Caco-2 (cell line): ENCODE measurements at regions not wholly inside any gene's neighbourhood (a gene's known extent, or its start where the extent isn't known, plus 50 kb on each side); places are given as distances from the start of the nearest gene placed in this dataset.

Source experiments
- BruUV-seq: library from RNA; stranded (reverse); fragments of 400-500 nt; replicated peaks from 2 replicates; lab custom pipeline; 2021; lab: Mats Ljungman, UMichigan
- CTCF ChIA-PET: fragments of 300-600 bp; sonication (Branson Sonifier 250); formaldehyde crosslinking; loops from one replicate; lab custom pipeline; 2022; ENCODE audit warnings: antibody characterized with exemption; lab: Charles Lee
- POLR2A ChIA-PET: fragments of 300-600 bp; sonication (Branson Sonifier 250); formaldehyde crosslinking; loops from one replicate; lab custom pipeline; 2022; ENCODE audit warnings: antibody characterized with exemption; lab: Charles Lee
- DNase-seq, 2 experiments: peaks; one replicate each; pipeline versions ENCODE4 v3.0.0 to v3.0.0-alpha.2; 2020 to 2022
- H3K27me3 ChIP-seq: replicated peaks from 2 replicates; pipeline ENCODE4 v1.6.0; 2011; ENCODE audit warnings: low read length; ENCODE audit not compliant: control insufficient read depth, insufficient read depth
- H3K36me3 ChIP-seq: 2 replicates; pipeline ENCODE4 v1.5.1; 2011; ENCODE audit warnings: low read length; ENCODE audit not compliant: control insufficient read depth, insufficient read depth
- H3K4me1 ChIP-seq: fragments of 250-450 bp; sonication (Bioruptor Pico); 2 replicates; pipeline ENCODE4 v1.5.1; 2020; ENCODE audit warnings: mild to moderate bottlenecking
- H3K4me3 ChIP-seq: 2 replicates; pipeline ENCODE4 v1.5.1; 2011; ENCODE audit warnings: low read depth, mild to moderate bottlenecking, control low read depth, low read length
- H3K9me3 ChIP-seq: fragments of 250-450 bp; sonication (Bioruptor Pico); 2 replicates; pipeline ENCODE4 v1.5.1; 2020; ENCODE audit warnings: mild to moderate bottlenecking, moderate library complexity
- H3K27ac Mint-ChIP-seq: one replicate; pipeline ENCODE4 v1.8.0; 2022; ENCODE audit warnings: mixed read lengths; ENCODE audit not compliant: unreplicated experiment
- H3K27me3 Mint-ChIP-seq: one replicate; pipeline ENCODE4 v1.8.0; 2022; ENCODE audit warnings: mixed read lengths; ENCODE audit not compliant: insufficient read depth, unreplicated experiment
- H3K36me3 Mint-ChIP-seq: one replicate; pipeline ENCODE4 v1.8.0; 2022; ENCODE audit warnings: mild to moderate bottlenecking, mixed read lengths; ENCODE audit not compliant: insufficient read depth, unreplicated experiment
- H3K4me1 Mint-ChIP-seq: one replicate; pipeline ENCODE4 v1.8.0; 2022; ENCODE audit warnings: low read depth, mixed read lengths; ENCODE audit not compliant: unreplicated experiment
- H3K4me3 Mint-ChIP-seq: one replicate; pipeline ENCODE4 v1.8.0; 2022; ENCODE audit warnings: mild to moderate bottlenecking, moderate library complexity, mixed read lengths; ENCODE audit not compliant: unreplicated experiment
- H3K9me3 Mint-ChIP-seq: one replicate; pipeline ENCODE4 v1.8.0; 2022; ENCODE audit warnings: mixed read lengths; ENCODE audit not compliant: unreplicated experiment
- intact Hi-C: fragments of 100-400 bp; cut with micrococcal nuclease; formaldehyde crosslinking; loops from one replicate; pipeline ENCODE4 v1.10.0; 2022; ENCODE audit not compliant: unreplicated experiment
- TF ChIP-seq, protein P1 (sequence below), 2 experiments: fragments of 200-600 bp in 1 of 2; IDR thresholded peaks; 1 replicate in 1 of 2; 2 replicates in 1 of 2; pipeline versions ENCODE4 v1.5.1 to v1.8.0; 2011 to 2022; ENCODE audit warnings: antibody characterized with exemption in 1 of 2, control low read depth in 1 of 2, inconsistent platforms in 1 of 2, low read depth in 1 of 2, low read length in 1 of 2, mild to moderate bottlenecking in 1 of 2, moderate library complexity in 1 of 2; ENCODE audit not compliant: insufficient read depth in 1 of 2, severe bottlenecking in 1 of 2, unreplicated experiment in 1 of 2

DNA sequence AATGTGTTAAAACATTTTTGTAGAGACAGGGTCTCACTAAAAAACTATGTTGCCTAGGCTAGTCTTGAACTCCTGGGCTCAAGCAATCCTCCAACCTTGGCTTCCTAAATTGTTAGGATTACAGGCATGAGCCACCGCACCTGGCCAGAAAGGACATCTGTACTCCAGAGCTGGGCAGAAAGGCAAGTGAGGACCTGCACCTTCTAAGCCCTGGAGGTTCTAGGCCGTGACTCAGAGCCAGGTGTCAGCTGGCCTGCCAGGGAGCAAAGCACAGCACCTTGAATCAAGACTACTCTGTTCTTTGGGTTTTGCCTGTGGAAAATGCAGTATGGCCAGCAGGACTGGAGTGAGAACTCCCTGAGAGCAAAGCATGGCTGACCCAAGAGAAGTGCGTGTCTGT is 396.5 kb downstream of the ADRA2A start:
- TF ChIP-seq, protein P1, sequence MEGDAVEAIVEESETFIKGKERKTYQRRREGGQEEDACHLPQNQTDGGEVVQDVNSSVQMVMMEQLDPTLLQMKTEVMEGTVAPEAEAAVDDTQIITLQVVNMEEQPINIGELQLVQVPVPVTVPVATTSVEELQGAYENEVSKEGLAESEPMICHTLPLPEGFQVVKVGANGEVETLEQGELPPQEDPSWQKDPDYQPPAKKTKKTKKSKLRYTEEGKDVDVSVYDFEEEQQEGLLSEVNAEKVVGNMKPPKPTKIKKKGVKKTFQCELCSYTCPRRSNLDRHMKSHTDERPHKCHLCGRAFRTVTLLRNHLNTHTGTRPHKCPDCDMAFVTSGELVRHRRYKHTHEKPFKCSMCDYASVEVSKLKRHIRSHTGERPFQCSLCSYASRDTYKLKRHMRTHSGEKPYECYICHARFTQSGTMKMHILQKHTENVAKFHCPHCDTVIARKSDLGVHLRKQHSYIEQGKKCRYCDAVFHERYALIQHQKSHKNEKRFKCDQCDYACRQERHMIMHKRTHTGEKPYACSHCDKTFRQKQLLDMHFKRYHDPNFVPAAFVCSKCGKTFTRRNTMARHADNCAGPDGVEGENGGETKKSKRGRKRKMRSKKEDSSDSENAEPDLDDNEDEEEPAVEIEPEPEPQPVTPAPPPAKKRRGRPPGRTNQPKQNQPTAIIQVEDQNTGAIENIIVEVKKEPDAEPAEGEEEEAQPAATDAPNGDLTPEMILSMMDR (IDR thresholded peaks at IDR 0.05; ENCODE audit: insufficient read depth in 1 of 2, low read depth in 1 of 2, low read length in 1 of 2, severe bottlenecking in 1 of 2, unreplicated experiment in 1 of 2): no peak
- Mint-ChIP-seq H3K27me3 (no peaks in the 10 kb centered on the region), H3K4me3 (no peak overlapping the region), H3K36me3 (no peaks in the 10 kb centered on the region), H3K4me1 (no peaks in the 10 kb centered on the region), H3K9me3 (no peaks in the 10 kb centered on the region), H3K27ac (no peak overlapping the region)
- Histone ChIP-seq H3K9me3 (0 out of 2 replicates have a peak, but pooled peaks cover 4% of the 10 kb centered on the region), H3K4me1 (no peaks in the 10 kb centered on the region), H3K27me3 (no peaks in the 10 kb centered on the region), H3K36me3 (no peaks in the 10 kb centered on the region), H3K4me3 (no peak overlapping the region)
- DNase-seq: no peak
- ChIA-PET CTCF (no interaction called here), POLR2A (no interaction called here)
- intact Hi-C loops: no loop called here
- no TSS peak for BruUV-seq

DNA sequence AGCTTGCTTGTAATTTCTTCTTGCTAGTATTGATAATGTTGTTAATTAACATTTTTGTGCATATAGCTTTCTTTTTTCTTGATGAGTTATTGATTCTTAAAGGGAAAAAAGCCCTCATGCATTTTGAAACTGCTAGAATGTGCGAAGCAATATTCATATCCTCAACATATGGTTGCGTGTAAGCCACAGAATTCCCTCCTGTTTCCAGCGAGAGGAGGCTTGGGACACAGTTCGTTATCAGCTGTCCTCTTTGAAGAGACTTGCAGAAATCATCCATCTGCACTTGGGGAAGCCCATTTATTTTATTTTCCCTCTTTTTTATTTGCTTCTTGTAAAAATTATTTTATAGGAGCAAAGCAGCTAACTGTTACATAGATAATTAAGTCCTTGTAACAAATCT is 398.0 kb downstream of the ADRA2A start:
- Mint-ChIP-seq H3K27ac (no peak overlapping the region), H3K36me3 (no peaks in the 10 kb centered on the region), H3K4me1 (no peaks in the 10 kb centered on the region), H3K4me3 (no peak overlapping the region), H3K9me3 (no peaks in the 10 kb centered on the region), H3K27me3 (no peaks in the 10 kb centered on the region)
- Histone ChIP-seq H3K4me1 (no peaks in the 10 kb centered on the region), H3K36me3 (no peaks in the 10 kb centered on the region), H3K9me3 (0 out of 2 replicates have a peak, but pooled peaks cover 4% of the 10 kb centered on the region), H3K4me3 (no peak overlapping the region), H3K27me3 (no peaks in the 10 kb centered on the region)
- TF ChIP-seq, protein P1 (IDR thresholded peaks at IDR 0.05; ENCODE audit: insufficient read depth in 1 of 2, low read depth in 1 of 2, low read length in 1 of 2, severe bottlenecking in 1 of 2, unreplicated experiment in 1 of 2): no peak
- BruUV-seq: no TSS peak
- ChIA-PET POLR2A (no interaction called here), CTCF (no interaction called here)
- DNase-seq: no peak
- intact Hi-C loops: no loop called here

DNA sequence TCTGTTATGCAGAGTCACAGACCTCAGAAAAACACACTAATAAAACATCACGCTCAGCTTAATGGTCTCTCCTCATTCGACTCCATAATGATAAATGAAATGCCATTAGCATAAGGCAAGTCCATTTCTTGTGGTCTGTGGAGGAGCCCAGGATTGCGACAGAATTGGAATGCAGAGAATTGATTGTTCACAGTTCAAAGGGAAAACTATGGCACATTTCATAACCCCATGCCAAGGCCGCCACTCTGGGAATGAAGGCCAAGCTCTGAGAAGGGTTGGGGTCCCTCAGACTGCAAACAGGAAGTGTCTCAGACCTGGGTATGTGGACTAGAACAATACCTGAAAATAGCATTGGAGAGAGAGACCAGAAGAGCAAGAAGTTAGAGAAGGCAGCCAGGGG is 398.9 kb downstream of the ADRA2A start:
- Mint-ChIP-seq H3K9me3 (no peaks in the 10 kb centered on the region), H3K27ac (no peak overlapping the region), H3K27me3 (no peaks in the 10 kb centered on the region), H3K4me1 (no peaks in the 10 kb centered on the region), H3K4me3 (no peak overlapping the region), H3K36me3 (no peaks in the 10 kb centered on the region)
- no peaks in the 10 kb centered on the region for H3K36me3 ChIP-seq
- intact Hi-C loops: no loop called here
- DNase-seq: peak in 1 of 2 experiments; percentile 2
- no peak overlapping the region for H3K4me3 ChIP-seq
- H3K9me3 ChIP-seq: 0 out of 2 replicates have a peak, but pooled peaks cover 4% of the 10 kb centered on the region
- TF ChIP-seq, protein P1 (IDR thresholded peaks at IDR 0.05; ENCODE audit: insufficient read depth in 1 of 2, low read depth in 1 of 2, low read length in 1 of 2, severe bottlenecking in 1 of 2, unreplicated experiment in 1 of 2): no peak
- CTCF ChIA-PET: no interaction called here
- no peaks in the 10 kb centered on the region for H3K27me3 ChIP-seq
- no peaks in the 10 kb centered on the region for H3K4me1 ChIP-seq
- no TSS peak for BruUV-seq
- POLR2A ChIA-PET: no interaction called here
